ENCODE measurements at regions not wholly inside any gene's neighbourhood (a gene's known extent, or its start where the extent isn't known, plus 50 kb on each side); places are given as distances from the start of the nearest gene placed in this dataset.

DNA sequence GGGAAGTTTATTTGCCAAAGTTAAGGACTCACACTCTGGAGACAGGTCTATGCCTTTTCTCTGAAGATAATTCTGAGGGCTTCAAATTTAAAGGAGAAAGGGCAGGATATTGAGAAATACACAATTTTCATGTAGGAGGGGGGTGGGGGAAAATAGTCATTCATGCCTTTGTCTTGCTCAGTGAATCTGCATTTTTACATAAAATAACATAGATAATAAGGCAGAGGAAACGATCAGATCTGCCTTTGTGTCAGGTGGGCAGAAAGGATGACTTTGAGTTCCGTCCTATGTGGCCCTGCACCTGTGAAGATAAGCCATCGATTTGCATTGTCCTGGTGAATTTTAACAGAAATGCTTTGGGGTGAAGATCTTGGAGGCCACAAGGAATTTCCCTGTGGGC, 76.8 kb downstream of the SC5D start:
- dilution Hi-C loops (cut with MboI; ENCODE audit: extremely low pct_ligation_motif_present, low sequenced_read_pairs) (no loop called here), intact Hi-C loops (cut with micrococcal nuclease) (no loop called here)
- Histone ChIP-seq H3K27me3 (ENCODE audit: control insufficient read depth in 2 of 2, insufficient read depth in 2 of 2, low read length in 2 of 2) (no peaks in the 10 kb centered on the region), H3K9ac (replicated peaks; ENCODE audit: extremely low read depth, insufficient read depth, low read length) (no peak overlapping the region), H3K4me3 (replicated peaks in 1 of 3; ENCODE audit: insufficient read depth in 1 of 3, low read depth in 1 of 3, low read length in 3 of 3) (no peak overlapping the region), H3K4me1 (ENCODE audit: control insufficient read depth, extremely low read depth, insufficient read depth, low read length) (no peaks in the 10 kb centered on the region), H3K79me2 (ENCODE audit: control insufficient read depth, insufficient read depth, low read length) (no peaks in the 10 kb centered on the region), H3K27ac (ENCODE audit: insufficient read depth, low read depth, low read length) (no peak overlapping the region), H3K36me3 (ENCODE audit: control insufficient read depth in 2 of 2, extremely low read depth in 1 of 2, insufficient read depth in 2 of 2, low read length in 2 of 2) (no peaks in the 10 kb centered on the region), H4K20me1 (replicated peaks; ENCODE audit: control insufficient read depth, extremely low read depth, insufficient read depth, low read length) (no peaks in the 10 kb centered on the region), H3K9me1 (replicated peaks; ENCODE audit: control insufficient read depth, extremely low read depth, insufficient read depth, low read length) (no peaks in the 10 kb centered on the region), H3K9me3 (replicated peaks; ENCODE audit: control insufficient read depth, insufficient read depth, low read length) (no peaks in the 10 kb centered on the region), H3K4me2 (ENCODE audit: insufficient read depth, low read length) (no peak overlapping the region), H2AFZ (ENCODE audit: low read depth, low read length) (no peak overlapping the region)
- DNase-seq (ENCODE audit: low read depth, low spot score) (no peak), FAIRE-seq (no peak)
- TF ChIP-seq POLR2AphosphoS5 (IDR thresholded peaks at IDR 0.05; ENCODE audit: insufficient read depth, low read depth, low read length) = no peak
- TF ChIP-seq EZH2 (IDR thresholded peaks at IDR 0.05; ENCODE audit: borderline replicate concordance, low read depth, low read length, severe bottlenecking) = no peak
- no peak for TF ChIP-seq POLR2A (IDR thresholded peaks at IDR 0.05; ENCODE audit: low read depth, low read length)
- TF ChIP-seq, protein P1, sequence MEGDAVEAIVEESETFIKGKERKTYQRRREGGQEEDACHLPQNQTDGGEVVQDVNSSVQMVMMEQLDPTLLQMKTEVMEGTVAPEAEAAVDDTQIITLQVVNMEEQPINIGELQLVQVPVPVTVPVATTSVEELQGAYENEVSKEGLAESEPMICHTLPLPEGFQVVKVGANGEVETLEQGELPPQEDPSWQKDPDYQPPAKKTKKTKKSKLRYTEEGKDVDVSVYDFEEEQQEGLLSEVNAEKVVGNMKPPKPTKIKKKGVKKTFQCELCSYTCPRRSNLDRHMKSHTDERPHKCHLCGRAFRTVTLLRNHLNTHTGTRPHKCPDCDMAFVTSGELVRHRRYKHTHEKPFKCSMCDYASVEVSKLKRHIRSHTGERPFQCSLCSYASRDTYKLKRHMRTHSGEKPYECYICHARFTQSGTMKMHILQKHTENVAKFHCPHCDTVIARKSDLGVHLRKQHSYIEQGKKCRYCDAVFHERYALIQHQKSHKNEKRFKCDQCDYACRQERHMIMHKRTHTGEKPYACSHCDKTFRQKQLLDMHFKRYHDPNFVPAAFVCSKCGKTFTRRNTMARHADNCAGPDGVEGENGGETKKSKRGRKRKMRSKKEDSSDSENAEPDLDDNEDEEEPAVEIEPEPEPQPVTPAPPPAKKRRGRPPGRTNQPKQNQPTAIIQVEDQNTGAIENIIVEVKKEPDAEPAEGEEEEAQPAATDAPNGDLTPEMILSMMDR (IDR thresholded peaks at IDR 0.05; ENCODE audit: extremely low read depth in 1 of 2, insufficient read depth in 1 of 2, low read depth in 1 of 2, low read length in 2 of 2) = no peak
- no peak for TF ChIP-seq JUN (IDR thresholded peaks at IDR 0.05; ENCODE audit: borderline replicate concordance, insufficient read depth, insufficient read length, low read depth)
- TF ChIP-seq, protein P2, sequence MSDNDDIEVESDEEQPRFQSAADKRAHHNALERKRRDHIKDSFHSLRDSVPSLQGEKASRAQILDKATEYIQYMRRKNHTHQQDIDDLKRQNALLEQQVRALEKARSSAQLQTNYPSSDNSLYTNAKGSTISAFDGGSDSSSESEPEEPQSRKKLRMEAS (IDR thresholded peaks at IDR 0.05; ENCODE audit: insufficient read depth, insufficient read length) = no peak
- TF ChIP-seq GATA2 (IDR thresholded peaks at IDR 0.05; ENCODE audit: insufficient read depth, insufficient read length, low read depth, low read length) = no peak
- TF ChIP-seq MYC (IDR thresholded peaks at IDR 0.05; ENCODE audit: low read depth, low read length) = no peak
- no peak for TF ChIP-seq FOS (IDR thresholded peaks at IDR 0.05; ENCODE audit: borderline replicate concordance, insufficient read depth, low read length)
- BruUV-seq (replicated peaks) = no TSS peak
- ChIA-PET CTCF (no interaction called here), POLR2A (no interaction called here)
